Left ventricle myocardium inferior (tissue), 1 donor: ENCODE measurements at regions not wholly inside any gene's neighbourhood (a gene's known extent, or its start where the extent isn't known, plus 50 kb on each side); places are given as distances from the start of the nearest gene placed in this dataset.

ENCODE experiments used
- DNase-seq: peaks from one replicate; pipeline ENCODE4 v3.0.0-alpha.2; 2020
- H3K27ac ChIP-seq: fragments of 200-600 bp; replicated peaks from 2 replicates; pipeline ENCODE4 v1.8.0; 2021
- H3K27me3 ChIP-seq: fragments of 200-600 bp; 2 replicates; pipeline ENCODE4 v1.8.0; 2021; ENCODE audit warnings: low read depth
- H3K36me3 ChIP-seq: fragments of 200-600 bp; 2 replicates; pipeline ENCODE4 v1.8.0; 2021
- H3K4me1 ChIP-seq: fragments of 200-600 bp; 2 replicates; pipeline ENCODE4 v1.8.0; 2021
- H3K4me3 ChIP-seq: fragments of 200-600 bp; 2 replicates; pipeline ENCODE4 v1.8.0; 2021; ENCODE audit warnings: mild to moderate bottlenecking, moderate library complexity
- H3K9me3 ChIP-seq: fragments of 200-600 bp; replicated peaks from 2 replicates; pipeline ENCODE4 v1.8.0; 2021
- intact Hi-C: fragments of 100-400 bp; cut with micrococcal nuclease; formaldehyde crosslinking; loops from one replicate; pipeline ENCODE4 v1.11.0; 2022
- TF ChIP-seq, protein P1 (sequence below): fragments of 200-600 bp; IDR thresholded peaks from 2 replicates; pipeline ENCODE4 v1.8.0; 2021; ENCODE audit warnings: antibody characterized with exemption, mild to moderate bottlenecking, borderline replicate concordance
- donor health status: DM: no; HTN: yes; CAD: no; lungs with severe emphysema.

DNA sequence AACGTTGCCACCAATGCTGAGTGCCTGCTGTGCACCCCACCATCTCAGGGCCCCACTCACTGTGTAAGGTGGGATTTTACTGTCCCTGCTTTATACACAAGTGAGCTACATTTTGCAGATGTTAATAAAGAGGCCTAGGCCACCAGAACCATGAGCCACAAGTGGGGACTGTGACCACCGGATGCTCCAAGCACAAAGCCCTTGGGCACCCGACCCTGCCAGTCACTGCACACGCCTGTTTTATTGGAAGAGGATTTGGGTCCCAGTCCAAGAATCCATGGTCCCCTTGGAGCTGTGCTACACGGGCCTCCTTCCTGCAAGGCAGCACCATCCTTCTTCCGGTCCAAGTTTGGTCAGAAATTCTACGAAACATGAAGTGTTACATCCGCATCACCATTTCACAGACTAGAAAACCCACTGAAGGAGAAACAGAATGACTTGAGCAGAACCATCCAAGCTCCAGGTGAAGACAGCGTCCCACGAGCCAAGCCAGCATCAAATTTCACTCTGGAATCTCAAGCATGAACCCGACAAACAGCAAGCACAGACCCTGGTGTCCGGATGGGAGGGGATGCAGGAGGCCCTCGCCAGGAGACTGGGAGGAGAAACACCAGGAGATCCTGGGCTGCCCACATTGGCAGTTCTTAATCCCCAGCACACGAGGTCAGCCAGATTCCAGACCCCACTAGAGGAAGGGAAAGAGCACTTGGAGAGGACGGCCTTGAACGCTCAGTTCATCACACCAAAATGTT lies 226.9 kb downstream of the DLL1 start:
- Histone ChIP-seq H3K4me1 (peaks cover 7% of the 10 kb centered on the region), H3K36me3 (no peaks in the 10 kb centered on the region), H3K27me3 (peaks cover 15% of the 10 kb centered on the region), H3K27ac (no peak overlapping the region), H3K9me3 (peaks cover under 1% of the 10 kb centered on the region), H3K4me3 (no peak overlapping the region)
- TF ChIP-seq, protein P1, sequence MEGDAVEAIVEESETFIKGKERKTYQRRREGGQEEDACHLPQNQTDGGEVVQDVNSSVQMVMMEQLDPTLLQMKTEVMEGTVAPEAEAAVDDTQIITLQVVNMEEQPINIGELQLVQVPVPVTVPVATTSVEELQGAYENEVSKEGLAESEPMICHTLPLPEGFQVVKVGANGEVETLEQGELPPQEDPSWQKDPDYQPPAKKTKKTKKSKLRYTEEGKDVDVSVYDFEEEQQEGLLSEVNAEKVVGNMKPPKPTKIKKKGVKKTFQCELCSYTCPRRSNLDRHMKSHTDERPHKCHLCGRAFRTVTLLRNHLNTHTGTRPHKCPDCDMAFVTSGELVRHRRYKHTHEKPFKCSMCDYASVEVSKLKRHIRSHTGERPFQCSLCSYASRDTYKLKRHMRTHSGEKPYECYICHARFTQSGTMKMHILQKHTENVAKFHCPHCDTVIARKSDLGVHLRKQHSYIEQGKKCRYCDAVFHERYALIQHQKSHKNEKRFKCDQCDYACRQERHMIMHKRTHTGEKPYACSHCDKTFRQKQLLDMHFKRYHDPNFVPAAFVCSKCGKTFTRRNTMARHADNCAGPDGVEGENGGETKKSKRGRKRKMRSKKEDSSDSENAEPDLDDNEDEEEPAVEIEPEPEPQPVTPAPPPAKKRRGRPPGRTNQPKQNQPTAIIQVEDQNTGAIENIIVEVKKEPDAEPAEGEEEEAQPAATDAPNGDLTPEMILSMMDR: no peak
- intact Hi-C loops: no loop called here
- no peak for DNase-seq

DNA sequence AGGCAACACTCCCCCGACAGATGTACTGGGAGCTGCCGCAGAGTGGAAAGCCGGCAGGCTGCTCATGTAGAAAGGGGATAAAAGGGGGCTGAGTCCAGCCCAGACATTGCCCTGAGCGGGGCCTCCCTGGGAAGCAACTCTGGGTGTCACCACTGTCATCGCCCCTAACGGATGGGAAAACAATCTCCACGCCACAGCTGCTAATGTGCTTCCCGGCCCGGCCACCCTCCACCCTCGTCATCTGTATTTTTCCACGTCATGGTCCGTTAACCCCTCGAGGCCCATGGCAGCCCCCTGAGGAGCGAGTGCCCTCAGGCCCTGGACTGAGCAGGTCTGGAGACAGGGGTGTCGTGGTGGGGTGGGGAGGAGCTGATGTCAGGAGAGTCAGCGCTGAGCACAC lies 227.4 kb downstream of the DLL1 start:
- DNase-seq: no peak

DNA sequence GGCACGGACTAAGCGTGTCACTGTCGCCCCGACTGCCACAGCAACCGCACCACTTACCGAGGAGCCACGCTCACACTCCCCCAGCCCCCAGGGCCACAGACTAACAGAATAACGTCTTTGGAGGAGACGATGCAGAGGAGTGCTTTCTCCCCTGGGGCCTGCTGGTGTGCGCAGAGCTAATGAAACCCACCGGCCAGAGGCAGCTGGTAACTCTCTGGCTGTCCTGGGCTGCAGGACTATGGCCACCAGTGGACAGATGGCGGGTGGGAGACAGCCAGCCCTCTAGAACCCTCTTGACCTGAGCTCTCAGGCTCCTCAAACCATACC lies 228.0 kb downstream of the DLL1 start:
- Histone ChIP-seq H3K4me1 (peaks cover 7% of the 10 kb centered on the region), H3K27ac (no peak overlapping the region), H3K27me3 (peaks cover 11% of the 10 kb centered on the region), H3K4me3 (no peak overlapping the region), H3K36me3 (no peaks in the 10 kb centered on the region), H3K9me3 (no peaks in the 10 kb centered on the region)
- TF ChIP-seq, protein P1: no peak
- intact Hi-C loops: no loop called here
- no peak for DNase-seq

More for the DNA sequence above, 227.4 kb downstream of the DLL1 start:
- Histone ChIP-seq H3K4me1 (peaks cover 7% of the 10 kb centered on the region), H3K27me3 (peaks cover 11% of the 10 kb centered on the region), H3K27ac (no peak overlapping the region), H3K4me3 (no peak overlapping the region), H3K36me3 (no peaks in the 10 kb centered on the region), H3K9me3 (no peaks in the 10 kb centered on the region)
- intact Hi-C loops: no loop called here
- TF ChIP-seq, protein P1: no peak

DNA sequence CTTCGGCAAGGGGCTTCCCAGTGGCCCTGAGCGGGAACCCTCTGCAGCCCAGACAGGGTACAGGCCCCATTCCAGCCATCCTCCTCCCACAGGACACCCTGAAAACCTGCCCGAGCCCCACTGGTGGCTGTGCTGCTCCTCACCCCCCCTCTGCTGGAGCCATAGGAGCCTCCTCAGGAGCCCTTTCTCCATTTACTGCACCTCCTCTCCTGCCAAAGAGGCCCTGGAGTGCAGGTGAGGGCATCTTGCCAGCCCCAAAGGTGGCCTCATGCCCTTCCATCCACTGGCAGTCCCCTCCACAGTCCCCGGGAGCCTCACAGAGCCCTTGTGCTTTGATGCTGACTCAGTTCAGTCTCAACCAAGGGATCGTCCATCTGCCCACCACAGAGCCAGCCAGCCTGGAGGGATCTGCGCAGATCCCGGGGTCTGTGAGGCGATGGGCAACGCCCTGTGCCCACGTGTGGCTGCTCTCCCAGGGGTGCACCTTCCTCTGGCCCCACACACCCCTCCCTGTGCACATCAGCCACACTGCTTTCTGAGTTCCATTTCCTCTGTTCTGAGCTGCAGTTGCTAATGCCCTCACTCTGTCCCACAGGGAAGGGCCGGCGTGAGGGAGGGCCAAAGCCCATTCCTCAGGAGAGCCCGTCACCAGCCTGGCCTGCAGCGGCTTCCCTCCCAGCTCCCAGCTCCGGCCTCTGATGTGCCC lies 228.5 kb downstream of the DLL1 start:
- no peak for DNase-seq
- Histone ChIP-seq H3K4me3 (no peak overlapping the region), H3K4me1 (peaks cover 7% of the 10 kb centered on the region), H3K27ac (no peak overlapping the region), H3K36me3 (no peaks in the 10 kb centered on the region), H3K27me3 (peaks cover 9% of the 10 kb centered on the region), H3K9me3 (no peaks in the 10 kb centered on the region)
- TF ChIP-seq, protein P1: no peak
- intact Hi-C loops: no loop called here

DNA sequence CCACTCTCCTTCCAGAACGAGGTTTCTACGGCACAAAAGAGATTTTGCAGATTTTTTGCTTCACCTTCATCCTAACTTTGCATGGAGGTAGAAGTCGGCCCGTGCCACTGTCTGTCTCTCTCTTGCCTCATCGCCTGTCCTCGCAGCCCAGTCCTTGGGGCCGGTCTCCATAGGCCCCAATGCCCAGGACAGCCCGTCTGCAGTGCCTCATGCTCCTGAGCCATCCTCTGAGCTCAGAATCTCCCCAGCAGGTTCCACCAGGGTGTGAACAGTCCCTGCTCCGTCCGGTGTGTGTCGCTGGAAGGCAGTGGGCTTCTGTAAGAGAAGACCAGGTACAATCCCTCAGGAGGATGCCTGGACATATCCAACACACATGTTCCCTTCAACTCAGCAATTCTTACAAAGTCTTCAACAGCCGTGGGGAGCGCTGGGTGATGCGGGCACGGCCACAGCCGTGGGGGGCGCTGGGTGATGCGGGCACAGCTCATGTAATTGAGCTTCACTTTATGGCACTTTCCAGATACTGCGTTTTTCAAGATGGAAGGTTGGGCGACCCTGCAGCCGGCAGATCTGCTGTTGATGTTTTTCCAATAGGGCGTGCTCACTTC lies 231.9 kb downstream of the DLL1 start:
- Histone ChIP-seq H3K4me3 (no peak overlapping the region), H3K27me3 (no peaks in the 10 kb centered on the region), H3K4me1 (peaks cover 7% of the 10 kb centered on the region), H3K27ac (no peak overlapping the region), H3K9me3 (no peaks in the 10 kb centered on the region), H3K36me3 (no peaks in the 10 kb centered on the region)
- intact Hi-C loops: no loop called here
- no peak for DNase-seq
- TF ChIP-seq, protein P1: no peak
